Nephron (organoid): ENCODE measurements at regions not wholly inside any gene's neighbourhood (a gene's known extent, or its start where the extent isn't known, plus 50 kb on each side); places are given as distances from the start of the nearest gene placed in this dataset.
A peak's percentile ranks its signal among the peaks of the same experiment; 100 is the strongest.

Experiments used
- H3K27ac Mint-ChIP-seq, 3 experiments: 2 replicates each; pipeline ENCODE4 v1.8.0; 2020; ENCODE audit warnings: mixed read lengths in 3 of 3, mild to moderate bottlenecking in 2 of 3, moderate library complexity in 1 of 3
- H3K27me3 Mint-ChIP-seq: 2 replicates; pipeline ENCODE4 v1.8.0; 2021; ENCODE audit warnings: low read depth, mild to moderate bottlenecking, moderate library complexity, mixed read lengths
- H3K36me3 Mint-ChIP-seq: 2 replicates; pipeline ENCODE4 v1.8.0; 2020; ENCODE audit warnings: low read depth, mixed read lengths
- H3K4me1 Mint-ChIP-seq: 2 replicates; pipeline ENCODE4 v1.8.0; 2020; ENCODE audit warnings: mixed read lengths
- H3K4me3 Mint-ChIP-seq, 3 experiments: 2 replicates each; pipeline ENCODE4 v1.8.0; 2020; ENCODE audit warnings: mild to moderate bottlenecking in 3 of 3, mixed read lengths in 3 of 3, moderate library complexity in 2 of 3
- H3K9me3 Mint-ChIP-seq: 2 replicates; pipeline ENCODE4 v1.8.0; 2020; ENCODE audit warnings: mixed read lengths
- CTCF ChIP-seq, 3 experiments: fragments of 200-600 bp; sonication (generic); IDR thresholded peaks; one replicate each; pipeline ENCODE4 v1.5.0; 2021; ENCODE audit warnings: antibody characterized with exemption in 3 of 3; ENCODE audit not compliant: unreplicated experiment in 3 of 3

- peak overlapping the region in 2 of 3 experiments; percentile 42 to 69 for H3K27ac Mint-ChIP-seq
- H3K4me3 Mint-ChIP-seq = no peak overlapping the region
- TF ChIP-seq CTCF (IDR thresholded peaks at IDR 0.05; ENCODE audit: unreplicated experiment in 3 of 3) = no peak
- peaks cover 37% of the 10 kb centered on the region for H3K4me1 Mint-ChIP-seq
- H3K9me3 Mint-ChIP-seq = no peaks in the 10 kb centered on the region
- H3K27me3 Mint-ChIP-seq = peaks cover 8% of the 10 kb centered on the region
- H3K36me3 Mint-ChIP-seq = no peaks in the 10 kb centered on the region
These were observed 605.7 kb downstream of the INSC start for GRCh38 chr11:15720460-15720859.

DNA sequence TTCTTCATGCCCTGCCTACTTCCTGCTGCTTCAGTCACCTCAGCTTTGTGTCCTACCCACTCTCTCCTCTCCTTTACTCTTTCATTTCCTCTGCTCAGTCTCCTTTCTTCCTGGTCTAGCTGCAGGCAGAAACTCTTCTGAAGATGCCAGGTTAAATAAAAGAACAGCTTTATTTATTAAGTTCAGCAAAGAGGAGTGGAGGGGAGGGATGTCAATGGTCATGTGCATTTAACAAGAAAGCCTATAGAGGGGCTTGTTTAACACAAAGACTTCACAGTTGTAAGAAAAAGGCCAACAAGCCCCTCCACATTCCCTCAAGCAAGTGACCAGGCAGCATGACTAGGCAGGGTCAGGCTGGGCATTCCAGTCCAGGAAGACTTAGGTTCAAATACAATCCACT lies 609.2 kb downstream of the INSC start:
- Mint-ChIP-seq H3K9me3 (no peaks in the 10 kb centered on the region), H3K4me1 (peaks cover 45% of the 10 kb centered on the region), H3K4me3 (no peak overlapping the region), H3K36me3 (no peaks in the 10 kb centered on the region), H3K27me3 (peaks cover 6% of the 10 kb centered on the region), H3K27ac (no peak overlapping the region)
- no peak for TF ChIP-seq CTCF (IDR thresholded peaks at IDR 0.05; ENCODE audit: unreplicated experiment in 3 of 3)

- no peaks in the 10 kb centered on the region for H3K9me3 Mint-ChIP-seq
- H3K36me3 Mint-ChIP-seq = no peaks in the 10 kb centered on the region
- no peak overlapping the region for H3K4me3 Mint-ChIP-seq
- peaks cover 5% of the 10 kb centered on the region for H3K27me3 Mint-ChIP-seq
- H3K4me1 Mint-ChIP-seq = peaks cover 41% of the 10 kb centered on the region
- no peak for TF ChIP-seq CTCF (IDR thresholded peaks at IDR 0.05; ENCODE audit: unreplicated experiment in 3 of 3)
- peak overlapping the region in 1 of 3 experiments; percentile 8 for H3K27ac Mint-ChIP-seq
These were observed 609.9 kb downstream of the INSC start for GRCh38 chr11:15724601-15725000.

- Mint-ChIP-seq H3K36me3 (no peaks in the 10 kb centered on the region), H3K4me1 (peaks cover 43% of the 10 kb centered on the region)
These were observed 610.5 kb downstream of the INSC start for GRCh38 chr11:15725246-15725645.

GRCh38 chr11:15726221-15726746 lies 611.6 kb downstream of the INSC start:
- no peak for TF ChIP-seq CTCF (IDR thresholded peaks at IDR 0.05; ENCODE audit: unreplicated experiment in 3 of 3)
- no peaks in the 10 kb centered on the region for H3K27me3 Mint-ChIP-seq
- no peaks in the 10 kb centered on the region for H3K9me3 Mint-ChIP-seq
- no peaks in the 10 kb centered on the region for H3K36me3 Mint-ChIP-seq
- H3K4me3 Mint-ChIP-seq = no peak overlapping the region
- peaks cover 42% of the 10 kb centered on the region for H3K4me1 Mint-ChIP-seq
- peak overlapping the region in 1 of 3 experiments; percentile 88 for H3K27ac Mint-ChIP-seq

More at GRCh38 chr11:15725246-15725645, 610.5 kb downstream of the INSC start:
- Mint-ChIP-seq H3K9me3 (no peaks in the 10 kb centered on the region), H3K27me3 (peaks cover 5% of the 10 kb centered on the region), H3K27ac (no peak overlapping the region), H3K4me3 (no peak overlapping the region)
- TF ChIP-seq CTCF (IDR thresholded peaks at IDR 0.05; ENCODE audit: unreplicated experiment in 3 of 3) = no peak

DNA sequence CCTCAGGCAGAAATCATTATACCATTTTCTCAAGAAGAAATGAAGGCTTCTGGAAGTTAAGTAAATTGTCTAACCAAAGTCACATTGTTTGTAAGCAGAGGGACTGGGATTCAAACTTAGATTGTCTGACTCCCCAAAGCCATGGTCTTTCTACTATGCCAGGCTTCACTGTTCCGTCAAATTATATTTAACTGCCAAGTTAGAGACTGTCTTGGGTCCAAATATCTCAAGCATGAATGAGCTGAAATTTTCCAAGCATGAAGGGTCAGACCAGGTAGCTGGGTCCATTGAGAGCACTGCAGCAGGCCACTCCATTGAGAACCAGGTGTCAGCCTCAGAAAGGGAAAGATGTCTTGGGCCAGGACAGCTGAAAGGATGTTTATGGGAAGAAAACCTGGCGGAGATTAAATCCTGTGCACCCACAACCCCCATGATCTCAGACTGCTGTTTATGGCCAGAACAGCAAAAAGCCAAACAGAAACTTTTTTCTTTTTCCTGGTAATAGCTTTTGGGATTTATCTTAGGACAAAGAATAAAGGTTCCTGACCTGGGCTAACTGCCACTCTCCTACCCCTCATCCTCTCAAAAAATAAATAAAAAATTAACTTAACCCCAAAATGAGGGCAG lies 612.3 kb downstream of the INSC start:
- Mint-ChIP-seq H3K36me3 (no peaks in the 10 kb centered on the region), H3K27ac (peak overlapping the region in 2 of 3 experiments; percentile 37 to 88)
- no peak for TF ChIP-seq CTCF (IDR thresholded peaks at IDR 0.05; ENCODE audit: unreplicated experiment in 3 of 3)

More for the DNA sequence above, 612.3 kb downstream of the INSC start:
- peaks cover 42% of the 10 kb centered on the region for H3K4me1 Mint-ChIP-seq
- no peaks in the 10 kb centered on the region for H3K27me3 Mint-ChIP-seq
- no peaks in the 10 kb centered on the region for H3K9me3 Mint-ChIP-seq
- H3K4me3 Mint-ChIP-seq = no peak overlapping the region
